SK-N-SH (cell line): ENCODE measurements at regions not wholly inside any gene's neighbourhood (a gene's known extent, or its start where the extent isn't known, plus 50 kb on each side); places are given as distances from the start of the nearest gene placed in this dataset.

ENCODE experiments used
- CTCF ChIA-PET: fragments of 300-600, 350-600 bp; formaldehyde crosslinking; extraction: SDS; loops from one replicate; lab custom pipeline; 2021; lab: Yijun Ruan, JAX
- POLR2A ChIA-PET: fragments of 350-600 bp; sonication (Branson Sonifier 250); formaldehyde crosslinking; extraction: SDS; loops from one replicate; lab custom pipeline; 2020; ENCODE audit warnings: antibody characterized with exemption, inconsistent platforms; lab: Yijun Ruan, JAX
- DNase-seq: peaks from one replicate; pipeline ENCODE4 v3.0.0; 2012
- H2AFZ ChIP-seq: fragments of 200-600 bp; sonication (generic); 2 replicates; pipeline ENCODE4 v1.8.1; 2016; ENCODE audit warnings: antibody characterized with exemption, mild to moderate bottlenecking, low read depth
- H3F3A ChIP-seq: fragments of 200-600 bp; sonication (generic); replicated peaks from 2 replicates; pipeline ENCODE3; 2016; ENCODE audit warnings: antibody characterized with exemption, mild to moderate bottlenecking; ENCODE audit not compliant: insufficient read depth
- H3K27ac ChIP-seq, 2 experiments: fragments of 200-500 bp in 1 of 2; fragments of 200-600 bp in 1 of 2; sonication (Bioruptor generic) in 1 of 2; sonication (generic), shearing (Covaris generic) in 1 of 2; 2 replicates each; pipeline versions ENCODE4 v1.5.1 to v1.6.1; 2014 to 2016; ENCODE audit warnings: low read depth in 2 of 2, inconsistent platforms in 1 of 2, low read length in 1 of 2, mild to moderate bottlenecking in 1 of 2, mixed read lengths in 1 of 2
- H3K27me3 ChIP-seq: fragments of 200-600 bp; sonication (generic), shearing (Covaris generic); 2 replicates; pipeline ENCODE4 v1.6.1; 2016; ENCODE audit warnings: mixed run types; ENCODE audit not compliant: insufficient read depth
- H3K36me3 ChIP-seq, 2 experiments: fragments of 200-500 bp in 1 of 2; fragments of 200-600 bp in 1 of 2; sonication (Bioruptor generic) in 1 of 2; sonication (generic) in 1 of 2; replicated peaks in 1 of 2; 2 replicates each; pipeline versions ENCODE3 to v1.5.1; 2014 to 2016; ENCODE audit warnings: low read length in 1 of 2, mild to moderate bottlenecking in 1 of 2; ENCODE audit not compliant: insufficient read depth in 2 of 2, control insufficient read depth in 1 of 2
- H3K4me1 ChIP-seq, 2 experiments: fragments of 200-500 bp in 1 of 2; fragments of 200-600 bp in 1 of 2; sonication (Bioruptor generic) in 1 of 2; sonication (generic), shearing (Covaris generic) in 1 of 2; 2 replicates each; pipeline versions ENCODE4 v1.5.1 to v1.6.1; 2014 to 2016; ENCODE audit warnings: low read depth in 1 of 2, low read length in 1 of 2, mixed run types in 1 of 2; ENCODE audit not compliant: insufficient read depth in 2 of 2, control insufficient read depth in 1 of 2
- H3K4me2 ChIP-seq: fragments of 200-600 bp; sonication (generic), shearing (Covaris generic); 2 replicates; pipeline ENCODE4 v1.6.1; 2017; ENCODE audit warnings: mixed run types
- H3K4me3 ChIP-seq, 2 experiments: fragments of 200-500 bp in 1 of 2; fragments of 200-600 bp in 1 of 2; sonication (Bioruptor generic) in 1 of 2; sonication (generic), shearing (Covaris generic) in 1 of 2; 2 replicates each; pipeline versions ENCODE4 v1.5.1 to v1.8.1; 2014 to 2016; ENCODE audit warnings: low read depth in 2 of 2, inconsistent platforms in 1 of 2, low read length in 1 of 2, mild to moderate bottlenecking in 1 of 2, mixed read lengths in 1 of 2, moderate library complexity in 1 of 2
- H3K79me2 ChIP-seq: fragments of 200-600 bp; sonication (generic); 2 replicates; pipeline ENCODE4 v1.8.1; 2017; ENCODE audit warnings: mild to moderate bottlenecking; ENCODE audit not compliant: insufficient read depth
- H3K9ac ChIP-seq: fragments of 200-600 bp; sonication (generic); 2 replicates; pipeline ENCODE4 v1.6.1; 2017; ENCODE audit warnings: mixed run types
- H3K9me2 ChIP-seq: fragments of 200-600 bp; sonication (generic); 2 replicates; pipeline ENCODE4 v1.6.1; 2017; ENCODE audit warnings: mixed run types
- H3K9me3 ChIP-seq: fragments of 200-600 bp; sonication (generic); 2 replicates; pipeline ENCODE4 v1.6.1; 2017; ENCODE audit warnings: mixed run types, mild to moderate bottlenecking, moderate library complexity
- H4K20me1 ChIP-seq: fragments of 200-600 bp; sonication (generic); 2 replicates; pipeline ENCODE4 v1.6.1; 2017; ENCODE audit warnings: mild to moderate bottlenecking, mixed run types; ENCODE audit not compliant: insufficient read depth
- CHD2 ChIP-seq: fragments of 150-350 bp; IDR thresholded peaks from 2 replicates; pipeline ENCODE4 v1.6.1; 2018; ENCODE audit warnings: low read length; ENCODE audit not compliant: partially characterized antibody
- CTCF ChIP-seq: fragments of 200-600 bp; sonication (generic); IDR thresholded peaks from 2 replicates; pipeline ENCODE4 v1.6.1; 2017; ENCODE audit warnings: antibody characterized with exemption, mild to moderate bottlenecking, moderate library complexity
- ELF1 ChIP-seq: IDR thresholded peaks from 2 replicates; pipeline ENCODE4 v1.4.0; 2012
- FOSL2 ChIP-seq: IDR thresholded peaks from 2 replicates; pipeline ENCODE4 v1.4.0; 2012; ENCODE audit warnings: low read depth, mild to moderate bottlenecking, moderate library complexity, borderline replicate concordance
- FOXJ3 ChIP-seq: sonication (generic); formaldehyde crosslinking; IDR thresholded peaks from 2 replicates; pipeline ENCODE4 v1.5.1; 2020; ENCODE audit warnings: mild to moderate bottlenecking, missing genetic modification reagents
- GATA2 ChIP-seq: sonication (generic); formaldehyde crosslinking; IDR thresholded peaks from 2 replicates; pipeline ENCODE4 v1.5.0; 2020; ENCODE audit warnings: mild to moderate bottlenecking, missing genetic modification reagents
- MAX ChIP-seq: IDR thresholded peaks from 2 replicates; pipeline ENCODE4 v1.4.0; 2012; ENCODE audit warnings: low read depth
- MEF2A ChIP-seq: IDR thresholded peaks from 2 replicates; pipeline ENCODE4 v1.4.0; 2012; ENCODE audit warnings: low read depth, borderline replicate concordance
- MXI1 ChIP-seq: IDR thresholded peaks from 2 replicates; pipeline ENCODE4 v1.6.1; 2012; ENCODE audit warnings: mild to moderate bottlenecking, low read depth, low read length, improper control_type of control experiment
- NFIC ChIP-seq: IDR thresholded peaks from 2 replicates; pipeline ENCODE4 v1.4.0; 2012; ENCODE audit warnings: borderline replicate concordance
- POLR2AphosphoS5 ChIP-seq: IDR thresholded peaks from 2 replicates; pipeline ENCODE4 v1.6.1; 2012; ENCODE audit warnings: low read depth, low read length
- RAD21 ChIP-seq: IDR thresholded peaks from 2 replicates; pipeline ENCODE4 v1.6.1; 2012; ENCODE audit warnings: mild to moderate bottlenecking, low read length
- RCOR1 ChIP-seq: fragments of 150-350 bp; IDR thresholded peaks from 2 replicates; pipeline ENCODE4 v1.6.1; 2017; ENCODE audit warnings: antibody characterized with exemption, low read length
- REST ChIP-seq: IDR thresholded peaks from 2 replicates; pipeline ENCODE4 v1.6.1; 2012; ENCODE audit warnings: mild to moderate bottlenecking, low read depth, low read length, moderate library complexity
- RFX5 ChIP-seq: IDR thresholded peaks from 2 replicates; pipeline ENCODE4 v1.6.1; 2012; ENCODE audit warnings: mild to moderate bottlenecking, improper control_type of control experiment, low read length
- SIN3A ChIP-seq: IDR thresholded peaks from 2 replicates; pipeline ENCODE4 v1.6.1; 2012; ENCODE audit warnings: low read depth, mild to moderate bottlenecking, low read length, moderate library complexity, borderline replicate concordance
- SMC3 ChIP-seq: IDR thresholded peaks from 2 replicates; pipeline ENCODE4 v1.6.1; 2012; ENCODE audit warnings: low read depth, low read length, improper control_type of control experiment
- TCF12 ChIP-seq: IDR thresholded peaks from 2 replicates; pipeline ENCODE4 v1.4.0; 2012
- YY1 ChIP-seq: IDR thresholded peaks from 2 replicates; pipeline ENCODE4 v1.4.0; 2012; ENCODE audit warnings: low read depth, mild to moderate bottlenecking
- WGBS: methylation state at CpG from one replicate; pipeline ENCODE4 v1.1.6; 2017; ENCODE audit warnings: low lambda C conversion rate; 5-methylcytosine and 5-hydroxymethylcytosine counted together

GRCh38 chr14:71308671-71309070, 401.4 kb downstream of the PCNX1 start:
- POLR2A ChIA-PET = no interaction called here
- Histone ChIP-seq H3K79me2 (no peaks in the 10 kb centered on the region), H3K27me3 (no peaks in the 10 kb centered on the region), H4K20me1 (no peaks in the 10 kb centered on the region), H3K4me3 (no peak overlapping the region), H3K36me3 (no peaks in the 10 kb centered on the region), H2AFZ (no peak overlapping the region), H3K4me2 (no peak overlapping the region), H3K9me3 (no peaks in the 10 kb centered on the region), H3K9ac (no peak overlapping the region), H3F3A (no peaks in the 10 kb centered on the region), H3K4me1 (no peaks in the 10 kb centered on the region), H3K9me2 (no peaks in the 10 kb centered on the region), H3K27ac (no peak overlapping the region)
- WGBS = 80% methylated on average over 1 of the region's 1 CpG
- CTCF ChIA-PET = interaction anchor here (0.8 to 1.8 kb wide), 3 partner anchors 38 to 444 kb away, joined by 3 read pairs; no protein-coding TSS in a partner anchor
- TF ChIP-seq ELF1 (no peak), TCF12 (no peak), YY1 (no peak), FOXJ3 (CRISPR knock-in tag) (no peak), MXI1 (no peak), POLR2AphosphoS5 (no peak), MEF2A (no peak), SMC3 (no peak), MAX (no peak), CHD2 (no peak), REST (no peak), FOSL2 (no peak), NFIC (no peak), RCOR1 (no peak), RFX5 (no peak), GATA2 (CRISPR knock-in tag) (no peak), CTCF (no peak), SIN3A (no peak), RAD21 (no peak)
- no peak for DNase-seq
